Islet of Langerhans (tissue), 1 donor: ENCODE measurements at regions not wholly inside any gene's neighbourhood (a gene's known extent, or its start where the extent isn't known, plus 50 kb on each side); places are given as distances from the start of the nearest gene placed in this dataset.

ENCODE experiments used
- FAIRE-seq: peaks from one replicate; lab custom pipeline; 2011; peaks lifted over from hg19 to GRCh38; lab: Jason Lieb, UNC

DNA sequence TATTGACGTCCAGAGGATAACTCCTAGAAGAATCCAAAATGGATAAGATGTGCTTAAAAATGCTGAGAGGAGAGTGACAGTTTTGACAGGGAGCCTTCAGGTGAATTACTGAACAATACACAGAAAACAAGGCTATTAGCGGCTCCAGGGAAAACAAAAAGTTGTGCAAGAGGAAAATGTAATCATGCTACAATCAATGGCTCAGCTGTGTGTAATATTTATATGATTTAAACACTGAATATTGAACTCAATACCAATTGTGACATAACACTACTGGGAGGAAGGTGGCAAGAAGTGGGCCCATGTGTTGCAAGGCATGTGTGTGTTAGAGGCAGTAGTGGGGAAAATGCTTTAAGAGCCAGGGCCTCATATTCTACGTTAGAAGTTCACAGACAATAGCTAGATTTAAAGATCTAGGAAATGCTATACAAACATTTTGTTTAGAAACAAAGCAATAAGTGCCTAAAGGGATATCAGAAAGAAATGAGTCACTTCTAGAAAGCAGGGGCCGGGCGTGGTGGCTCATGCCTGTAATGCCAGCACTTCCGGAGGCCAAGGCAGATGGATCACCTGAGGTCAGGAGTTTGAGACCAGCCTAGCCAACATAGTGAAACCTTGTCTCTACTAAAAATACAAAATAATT, 253.2 kb upstream of the IRX5 start:
- no peak for FAIRE-seq

DNA sequence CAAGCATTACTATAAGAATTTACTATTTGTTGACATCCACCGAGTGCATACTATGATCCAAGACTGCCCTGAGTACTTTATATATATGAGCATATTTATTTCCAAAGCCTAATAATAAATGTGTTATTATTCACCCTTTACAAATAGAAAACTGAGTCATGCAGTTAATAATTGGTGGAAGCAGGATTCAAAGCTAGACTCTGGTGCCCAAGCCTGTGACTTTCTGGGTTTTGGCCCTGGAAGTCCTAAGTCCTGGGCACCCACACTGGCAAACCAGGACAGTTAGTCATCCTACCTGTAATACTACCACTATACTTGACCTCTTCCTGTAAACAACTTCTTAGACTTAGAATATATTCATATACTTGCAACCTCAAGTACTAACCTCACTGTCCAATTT, 257.4 kb upstream of the IRX5 start:
- FAIRE-seq, result no peak

DNA sequence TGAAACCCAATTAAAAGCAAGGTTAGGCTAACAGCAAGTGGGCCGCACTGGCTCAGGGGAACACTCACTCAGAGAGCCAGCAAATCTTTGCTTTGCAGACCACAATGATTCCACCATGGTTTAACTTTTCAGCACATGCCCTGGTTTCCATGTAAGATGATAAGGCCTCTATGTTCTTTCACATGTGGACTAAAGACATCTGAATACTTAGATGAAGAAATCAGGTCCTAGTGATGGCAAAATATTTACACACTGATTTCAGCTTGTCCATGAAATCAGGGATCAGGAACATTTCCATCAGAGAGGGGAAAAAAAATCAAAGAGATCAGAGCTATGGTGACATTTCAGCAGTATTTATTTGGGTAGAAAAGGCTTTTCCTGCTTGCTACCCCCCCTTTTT, 258.2 kb upstream of the IRX5 start:
- FAIRE-seq, result no peak

DNA sequence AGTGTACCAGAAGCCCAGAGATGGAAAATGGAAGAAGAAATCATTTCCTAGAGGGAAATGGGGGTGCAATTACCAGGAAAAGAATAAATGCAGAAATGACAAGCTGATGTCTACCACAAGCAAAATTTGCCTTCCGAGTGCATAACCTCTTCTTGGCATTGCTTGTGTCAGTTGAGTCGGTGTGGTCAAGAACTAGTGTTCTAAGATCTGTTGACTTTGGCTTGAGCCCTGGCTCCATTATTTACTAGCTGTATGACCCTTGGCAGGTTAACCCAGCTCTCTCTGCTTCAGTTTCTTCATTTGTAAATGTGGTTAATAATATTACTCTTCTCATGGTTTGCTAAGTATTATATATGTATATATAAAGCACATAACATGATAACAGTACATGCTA, 273.0 kb upstream of the IRX5 start:
- no peak for FAIRE-seq

- no peak for FAIRE-seq
Measured at GRCh38 chr16:54657058-54657708, 273.5 kb upstream of the IRX5 start.

- FAIRE-seq, result no peak
Measured at GRCh38 chr16:54655121-54655590, 275.5 kb upstream of the IRX5 start.

GRCh38 chr16:54654429-54654828, 276.2 kb upstream of the IRX5 start:
- FAIRE-seq, result no peak

DNA sequence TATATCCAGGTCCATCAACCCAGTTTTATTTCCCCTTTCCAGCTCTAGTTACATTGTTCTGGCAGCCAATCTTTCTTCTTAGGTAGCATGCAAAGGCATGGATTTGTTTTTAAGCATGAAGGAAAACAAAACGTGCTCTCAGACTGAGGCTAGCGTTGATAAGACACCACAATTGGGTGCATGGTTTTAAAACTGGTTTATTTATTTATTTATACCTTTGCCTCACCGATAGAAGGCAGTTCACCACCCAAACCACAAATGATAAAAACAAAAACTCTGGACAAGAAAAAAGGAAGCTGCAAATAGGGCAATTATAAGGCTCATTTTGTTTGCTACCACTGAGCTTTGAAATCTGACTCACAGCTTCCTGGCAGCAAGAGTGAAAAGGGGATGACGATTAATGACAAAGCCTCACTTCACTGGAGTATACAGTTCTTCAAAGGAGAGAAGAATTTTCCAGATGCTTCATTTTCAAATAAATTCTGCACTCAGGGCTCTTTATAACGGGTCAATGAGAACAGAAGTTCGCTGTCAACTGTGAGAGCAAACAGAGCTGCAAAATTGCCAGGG, 278.4 kb upstream of the IRX5 start:
- FAIRE-seq, result no peak

DNA sequence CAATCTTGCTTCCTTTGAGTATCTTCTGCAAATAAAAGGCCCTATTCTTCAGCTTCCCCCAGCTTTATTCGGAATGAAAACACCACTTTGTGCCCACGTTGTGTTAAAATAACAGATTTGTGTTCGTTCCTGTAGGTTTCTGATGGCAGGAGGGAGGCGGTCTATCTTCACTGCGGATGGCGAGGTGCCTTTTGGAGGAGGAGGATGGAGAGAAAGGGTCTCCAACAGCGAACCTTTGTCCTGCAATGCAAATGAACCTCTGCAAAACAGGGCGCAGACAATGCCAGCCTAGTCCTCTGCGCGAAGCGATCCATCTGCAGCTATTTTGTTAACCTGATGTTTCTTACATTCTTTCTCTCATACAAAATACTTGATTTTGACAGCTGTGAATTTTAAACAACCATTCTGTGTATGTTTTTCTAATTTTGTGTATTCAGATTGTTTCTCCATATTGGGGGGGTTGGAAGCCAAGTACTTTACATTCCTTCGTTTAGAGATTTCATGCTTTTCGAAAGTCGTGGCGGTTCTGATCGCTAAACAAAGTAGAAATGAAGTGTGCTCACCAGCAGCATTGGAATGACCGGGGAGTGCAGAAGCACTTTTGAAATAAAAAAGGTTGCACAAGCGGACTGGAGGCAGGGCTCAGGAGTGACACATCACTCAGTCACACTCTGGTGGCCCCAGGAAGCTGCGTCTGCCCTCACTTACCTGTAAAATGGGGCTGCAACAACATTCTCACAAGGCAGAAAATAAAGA, 279.0 kb upstream of the IRX5 start:
- FAIRE-seq, result no peak

- FAIRE-seq, result no peak
Measured at GRCh38 chr16:54649876-54650275, 280.8 kb upstream of the IRX5 start.

- no peak for FAIRE-seq
Measured at GRCh38 chr16:54648575-54648974, 282.1 kb upstream of the IRX5 start.

DNA sequence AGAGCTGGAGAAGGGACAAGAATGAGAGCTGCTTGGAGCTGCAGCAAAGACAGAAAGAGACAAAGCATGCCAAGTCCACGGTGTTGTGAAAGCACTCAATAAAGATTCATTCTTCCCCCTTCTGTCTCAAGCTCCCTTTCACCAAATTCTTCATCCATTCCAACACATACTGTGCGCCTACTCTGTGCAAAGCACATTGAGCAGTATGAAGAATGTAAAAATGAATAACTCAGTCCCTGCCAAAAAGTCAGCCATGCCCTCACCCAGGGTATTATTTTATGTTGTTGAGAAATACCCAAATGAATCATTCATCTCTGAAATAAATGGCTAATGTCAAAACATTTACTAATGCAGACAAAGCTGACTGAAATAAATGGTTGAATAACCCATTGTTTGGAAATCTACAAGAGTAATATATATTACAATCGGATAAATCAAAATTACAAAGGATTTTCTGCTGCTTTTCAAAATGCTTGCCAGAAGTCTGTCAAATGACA, 282.9 kb upstream of the IRX5 start:
- no peak for FAIRE-seq

DNA sequence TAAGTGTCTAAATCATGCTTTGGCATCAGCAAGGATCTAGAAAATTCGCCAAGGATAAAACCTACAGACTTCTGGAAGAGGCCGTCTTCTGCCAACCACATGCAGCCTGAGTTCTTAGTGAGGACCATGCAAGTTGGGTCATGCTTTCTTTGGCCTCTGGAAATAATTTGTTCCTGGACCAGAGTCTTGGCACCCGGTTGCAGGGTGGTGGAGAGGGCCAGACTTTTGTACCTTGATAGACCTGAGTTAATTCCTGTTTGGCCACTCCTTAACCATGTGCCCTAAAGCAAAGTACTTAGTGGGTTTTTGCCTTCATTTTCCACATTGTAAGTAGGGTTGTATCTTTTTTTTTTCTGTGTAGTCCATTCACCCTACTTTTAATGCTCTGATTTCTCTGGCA, 283.4 kb upstream of the IRX5 start:
- no peak for FAIRE-seq

- no peak for FAIRE-seq
Measured at GRCh38 chr16:54645345-54645744, 285.3 kb upstream of the IRX5 start.

- no peak for FAIRE-seq
Measured at GRCh38 chr16:54636221-54636793, 294.4 kb upstream of the IRX5 start.

DNA sequence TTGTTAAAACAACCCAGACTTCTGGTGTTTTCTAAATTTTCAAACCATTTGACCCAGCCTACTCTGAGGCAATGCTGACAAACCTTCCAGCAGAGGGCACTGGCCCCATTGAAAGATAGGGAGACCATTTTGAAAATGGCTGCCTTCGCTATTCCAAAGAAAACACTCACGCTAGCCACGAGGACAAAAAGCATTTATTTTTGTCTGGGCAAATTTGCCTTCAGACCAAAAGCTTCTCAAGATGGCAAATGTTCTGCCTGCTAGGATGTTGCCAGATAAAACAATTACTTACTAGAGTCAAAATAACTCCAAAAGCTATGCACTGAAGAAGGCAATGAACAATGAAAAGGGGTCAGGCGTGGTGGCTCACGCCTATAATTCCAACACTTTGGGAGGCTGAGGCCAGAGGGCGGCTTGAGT, 296.7 kb upstream of the IRX5 start:
- no peak for FAIRE-seq

DNA sequence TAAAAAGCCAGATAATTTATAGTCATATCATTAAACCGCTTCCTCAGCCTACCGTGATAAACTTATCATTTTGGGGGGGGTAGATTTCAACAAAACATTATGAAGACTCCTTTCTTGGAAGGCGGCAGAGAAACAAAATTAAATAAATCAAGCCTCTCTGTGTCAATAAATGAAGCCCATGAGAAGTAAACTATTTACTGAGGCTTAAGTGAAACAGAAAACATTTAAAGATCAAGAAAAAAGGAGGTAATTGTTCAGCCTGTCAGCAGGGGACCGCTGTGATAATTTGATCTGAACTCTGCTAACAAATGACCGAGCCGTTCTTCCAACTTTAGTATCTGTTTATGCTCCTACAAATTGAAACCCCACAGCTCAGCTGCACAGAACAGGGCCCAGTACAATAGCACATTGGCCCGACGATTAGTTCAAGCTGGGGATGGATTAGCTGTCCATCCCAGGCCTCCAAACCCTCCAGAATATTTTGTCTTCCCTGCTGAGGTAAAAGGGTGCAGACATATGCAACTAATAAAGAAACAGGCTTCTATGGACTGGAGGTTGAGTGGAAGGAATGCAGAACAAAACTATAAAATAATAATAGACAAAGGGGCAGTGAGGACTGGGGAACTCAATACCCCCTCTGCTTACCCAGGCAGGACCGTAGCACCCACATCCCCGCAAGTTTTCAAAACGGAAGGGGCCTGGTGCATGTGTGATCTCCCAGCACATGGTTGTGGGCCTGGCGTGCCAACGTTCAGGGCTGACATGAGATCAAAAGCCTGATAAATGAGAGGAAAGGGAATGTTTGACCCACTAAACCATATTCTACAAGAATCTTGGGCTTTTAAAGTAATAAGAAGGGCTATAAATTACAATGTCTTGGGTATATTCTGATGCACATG, 298.1 kb upstream of the IRX5 start:
- FAIRE-seq, result no peak

DNA sequence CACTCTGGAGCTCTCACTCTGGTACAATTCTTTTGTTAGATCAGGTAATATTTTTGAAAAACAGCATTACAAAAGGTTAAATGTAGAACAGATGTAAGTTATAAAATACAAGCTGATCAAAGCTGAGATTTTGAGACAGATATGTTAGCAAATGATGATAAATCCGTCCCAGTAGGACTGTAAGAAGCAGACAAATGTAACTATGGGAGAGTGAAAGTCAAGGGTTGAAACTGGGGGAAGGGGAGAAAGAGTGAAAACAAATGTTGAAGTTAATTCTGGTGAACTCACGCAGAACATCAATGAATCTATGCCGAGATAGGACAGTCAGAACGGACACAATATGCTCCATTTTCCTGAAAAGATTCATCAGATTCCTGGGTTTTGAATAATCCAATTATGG, 298.9 kb upstream of the IRX5 start:
- no peak for FAIRE-seq

- no peak for FAIRE-seq
Measured at GRCh38 chr16:54630284-54630967, 300.2 kb upstream of the IRX5 start.

GRCh38 chr16:54628796-54629625, 301.7 kb upstream of the IRX5 start:
- no peak for FAIRE-seq
